Brain pericyte (primary cell): ENCODE measurements at regions not wholly inside any gene's neighbourhood (a gene's known extent, or its start where the extent isn't known, plus 50 kb on each side); places are given as distances from the start of the nearest gene placed in this dataset.

Experiments
- DNase-seq: peaks from one replicate; pipeline ENCODE4 v3.0.0-alpha.2; 2012; ENCODE audit warnings: low read depth, low spot score

- no peak for DNase-seq
Measured at GRCh38 chr6:118761645-118762044, 110.3 kb upstream of the CEP85L start.

GRCh38 chr6:118758946-118759345, 107.6 kb upstream of the CEP85L start:
- no peak for DNase-seq

- no peak for DNase-seq
Measured at GRCh38 chr6:118755941-118756646, 104.7 kb upstream of the CEP85L start.

- no peak for DNase-seq
Measured at GRCh38 chr6:118752803-118753202, 101.4 kb upstream of the CEP85L start.

GRCh38 chr6:118751072-118751471, 99.7 kb upstream of the CEP85L start:
- no peak for DNase-seq

- DNase-seq: no peak
Measured at GRCh38 chr6:118750143-118750542, 98.8 kb upstream of the CEP85L start.

- no peak for DNase-seq
Measured at GRCh38 chr6:118748311-118749062, 97.1 kb upstream of the CEP85L start.

GRCh38 chr6:118746825-118747174, 95.4 kb upstream of the CEP85L start:
- DNase-seq: no peak

- no peak for DNase-seq
Measured at GRCh38 chr6:118746145-118746824, 94.9 kb upstream of the CEP85L start.

- no peak for DNase-seq
Measured at GRCh38 chr6:118745156-118745555, 93.8 kb upstream of the CEP85L start.

GRCh38 chr6:118744261-118744941, 93.0 kb upstream of the CEP85L start:
- no peak for DNase-seq

GRCh38 chr6:118743746-118744145, 92.4 kb upstream of the CEP85L start:
- no peak for DNase-seq

- no peak for DNase-seq
Measured at GRCh38 chr6:118740372-118740771, 89.0 kb upstream of the CEP85L start.

- no peak for DNase-seq
Measured at GRCh38 chr6:118739696-118740353, 88.4 kb upstream of the CEP85L start.

- DNase-seq: no peak
Measured at GRCh38 chr6:118736440-118736839, 85.0 kb upstream of the CEP85L start.

- no peak for DNase-seq
Measured at GRCh38 chr6:118735320-118735719, 83.9 kb upstream of the CEP85L start.

- DNase-seq: no peak
Measured at GRCh38 chr6:118725944-118726343, 74.6 kb upstream of the CEP85L start.

- DNase-seq: no peak
Measured at GRCh38 chr6:118724211-118724610, 72.8 kb upstream of the CEP85L start.

- DNase-seq: no peak
Measured at GRCh38 chr6:118722829-118723813, 71.7 kb upstream of the CEP85L start.

- DNase-seq: no peak
Measured at GRCh38 chr6:118720125-118720473, 68.7 kb upstream of the CEP85L start.
